ENCODE measurements at regions not wholly inside any gene's neighbourhood (a gene's known extent, or its start where the extent isn't known, plus 50 kb on each side); places are given as distances from the start of the nearest gene placed in this dataset.

GRCh38 chr20:47427067-47427466 lies 70.6 kb upstream of the ZMYND8 start:
- Histone ChIP-seq H3K4me3 (ENCODE audit: low read depth, low read length) (no peak overlapping the region), H3K36me3 (ENCODE audit: control insufficient read depth, insufficient read depth, low read length) (no peaks in the 10 kb centered on the region), H3K27me3 (replicated peaks; ENCODE audit: control insufficient read depth, insufficient read depth, low read length) (no peaks in the 10 kb centered on the region), H3K9me3 (peaks cover 33% of the 10 kb centered on the region), H3K4me1 (peaks cover 3% of the 10 kb centered on the region)
- peaks cover 25% of the 10 kb centered on the region for H3K36me3 Mint-ChIP-seq (ENCODE audit: insufficient read depth, unreplicated experiment)
- no peaks in the 10 kb centered on the region for H3K27me3 Mint-ChIP-seq (ENCODE audit: insufficient read depth, unreplicated experiment)
- no peak overlapping the region for H3K4me3 Mint-ChIP-seq (ENCODE audit: unreplicated experiment)
- peaks cover 34% of the 10 kb centered on the region for H3K9me3 Mint-ChIP-seq (ENCODE audit: unreplicated experiment)
- peak in 1 of 2 experiments; percentile 49 for DNase-seq
- no TSS peak for BruUV-seq (replicated peaks)
- CTCF ChIA-PET = no interaction called here
- TF ChIP-seq CTCF (IDR thresholded peaks at IDR 0.05; ENCODE audit: insufficient read depth in 1 of 2, low read depth in 1 of 2, low read length in 1 of 2, severe bottlenecking in 1 of 2, unreplicated experiment in 1 of 2) = no peak
- no peak overlapping the region for H3K27ac Mint-ChIP-seq (ENCODE audit: unreplicated experiment)
- H3K4me1 Mint-ChIP-seq (ENCODE audit: low read depth, unreplicated experiment) = peaks cover 16% of the 10 kb centered on the region
- POLR2A ChIA-PET = no interaction called here
- intact Hi-C loops (cut with micrococcal nuclease; ENCODE audit: unreplicated experiment) = no loop called here

GRCh38 chr20:47427746-47428145 lies 71.2 kb upstream of the ZMYND8 start:
- POLR2A ChIA-PET = no interaction called here
- Mint-ChIP-seq H3K4me3 (ENCODE audit: unreplicated experiment) (no peak overlapping the region), H3K9me3 (ENCODE audit: unreplicated experiment) (peaks cover 34% of the 10 kb centered on the region), H3K27me3 (ENCODE audit: insufficient read depth, unreplicated experiment) (no peaks in the 10 kb centered on the region), H3K4me1 (ENCODE audit: low read depth, unreplicated experiment) (peaks cover 14% of the 10 kb centered on the region), H3K27ac (ENCODE audit: unreplicated experiment) (no peak overlapping the region), H3K36me3 (ENCODE audit: insufficient read depth, unreplicated experiment) (peaks cover 25% of the 10 kb centered on the region)
- H3K4me1 ChIP-seq = peaks cover 8% of the 10 kb centered on the region
- peaks cover 33% of the 10 kb centered on the region for H3K9me3 ChIP-seq
- no peak for DNase-seq
- no TSS peak for BruUV-seq (replicated peaks)
- no peaks in the 10 kb centered on the region for H3K36me3 ChIP-seq (ENCODE audit: control insufficient read depth, insufficient read depth, low read length)
- no peak overlapping the region for H3K4me3 ChIP-seq (ENCODE audit: low read depth, low read length)
- CTCF ChIA-PET = no interaction called here
- H3K27me3 ChIP-seq (replicated peaks; ENCODE audit: control insufficient read depth, insufficient read depth, low read length) = no peaks in the 10 kb centered on the region
- no peak for TF ChIP-seq CTCF (IDR thresholded peaks at IDR 0.05; ENCODE audit: insufficient read depth in 1 of 2, low read depth in 1 of 2, low read length in 1 of 2, severe bottlenecking in 1 of 2, unreplicated experiment in 1 of 2)
- intact Hi-C loops (cut with micrococcal nuclease; ENCODE audit: unreplicated experiment) = no loop called here

- ChIA-PET CTCF (no interaction called here), POLR2A (no interaction called here)
- peaks cover 33% of the 10 kb centered on the region for H3K9me3 ChIP-seq
- no peak overlapping the region for H3K4me3 ChIP-seq (ENCODE audit: low read depth, low read length)
- DNase-seq = no peak
- H3K27ac Mint-ChIP-seq (ENCODE audit: unreplicated experiment) = no peak overlapping the region
- H3K9me3 Mint-ChIP-seq (ENCODE audit: unreplicated experiment) = peaks cover 34% of the 10 kb centered on the region
- no peak overlapping the region for H3K4me3 Mint-ChIP-seq (ENCODE audit: unreplicated experiment)
- H3K36me3 Mint-ChIP-seq (ENCODE audit: insufficient read depth, unreplicated experiment) = peaks cover 25% of the 10 kb centered on the region
- H3K4me1 ChIP-seq = peaks cover 8% of the 10 kb centered on the region
- BruUV-seq (replicated peaks) = no TSS peak
- H3K27me3 ChIP-seq (replicated peaks; ENCODE audit: control insufficient read depth, insufficient read depth, low read length) = no peaks in the 10 kb centered on the region
- intact Hi-C loops (cut with micrococcal nuclease; ENCODE audit: unreplicated experiment) = no loop called here
- TF ChIP-seq CTCF (IDR thresholded peaks at IDR 0.05; ENCODE audit: insufficient read depth in 1 of 2, low read depth in 1 of 2, low read length in 1 of 2, severe bottlenecking in 1 of 2, unreplicated experiment in 1 of 2) = no peak
- no peaks in the 10 kb centered on the region for H3K27me3 Mint-ChIP-seq (ENCODE audit: insufficient read depth, unreplicated experiment)
- H3K36me3 ChIP-seq (ENCODE audit: control insufficient read depth, insufficient read depth, low read length) = no peaks in the 10 kb centered on the region
- H3K4me1 Mint-ChIP-seq (ENCODE audit: low read depth, unreplicated experiment) = peaks cover 14% of the 10 kb centered on the region
Observed at GRCh38 chr20:47428164-47428563, 71.7 kb upstream of the ZMYND8 start.

Measured in Caco-2 (cell line).